GM19351 (cell line): ENCODE measurements at regions not wholly inside any gene's neighbourhood (a gene's known extent, or its start where the extent isn't known, plus 50 kb on each side); places are given as distances from the start of the nearest gene placed in this dataset.
"Not testable (repeated sequence)": the region's sequence is repeated elsewhere in the genome, so short reads cannot be mapped to it uniquely, and the experiment has no call there.

Source experiments
- ATAC-seq: cut with Tn5 transposase; IDR thresholded peaks from one replicate; pipeline ENCODE4 v1.9.1; 2021; ENCODE audit warnings: mild to moderate bottlenecking, moderate library complexity; ENCODE audit not compliant: unreplicated experiment

DNA sequence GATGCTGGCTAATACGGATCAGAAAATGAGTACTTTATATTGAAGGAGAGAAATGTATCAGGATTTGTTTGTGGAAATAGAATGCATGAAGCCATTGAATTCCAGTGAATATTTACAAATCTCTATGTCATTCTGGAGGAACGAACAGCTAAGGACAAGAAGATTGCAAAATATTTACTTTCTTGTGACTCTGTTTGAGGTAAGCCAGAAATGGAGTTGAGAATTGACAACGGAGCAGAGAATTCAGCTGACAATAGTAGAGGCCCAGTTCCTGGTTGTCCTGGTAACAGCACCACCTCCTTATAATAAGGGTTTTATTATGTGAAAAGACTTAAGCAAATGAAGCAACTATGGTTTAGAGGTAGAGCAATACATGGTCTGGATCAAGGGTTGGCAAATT is 349.2 kb downstream of the ADCYAP1 start:
- no peak for ATAC-seq

DNA sequence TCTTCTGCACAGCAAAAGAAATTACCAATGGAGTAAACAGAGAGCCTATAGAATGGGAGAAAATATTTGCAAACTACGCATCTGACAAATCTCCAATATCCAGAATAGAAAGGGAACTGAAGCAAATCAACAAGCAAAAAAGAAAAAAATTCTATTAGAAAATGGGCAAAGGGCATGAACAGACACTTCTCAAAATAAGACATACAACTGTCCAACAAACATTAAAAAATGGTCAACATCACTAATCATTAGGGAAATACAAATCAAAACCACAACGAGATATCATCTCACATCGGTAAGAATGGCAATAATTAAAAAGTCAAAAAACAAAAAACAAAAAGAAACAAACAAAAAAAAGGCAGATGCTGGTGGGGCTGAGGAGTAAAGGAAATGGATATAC is 356.4 kb downstream of the ADCYAP1 start:
- ATAC-seq, result no peak

- ATAC-seq, result no peak
These were observed 362.4 kb downstream of the ADCYAP1 start for GRCh38 chr18:1267021-1267420.

GRCh38 chr18:1270081-1270480 is 365.4 kb downstream of the ADCYAP1 start:
- ATAC-seq, result no peak

DNA sequence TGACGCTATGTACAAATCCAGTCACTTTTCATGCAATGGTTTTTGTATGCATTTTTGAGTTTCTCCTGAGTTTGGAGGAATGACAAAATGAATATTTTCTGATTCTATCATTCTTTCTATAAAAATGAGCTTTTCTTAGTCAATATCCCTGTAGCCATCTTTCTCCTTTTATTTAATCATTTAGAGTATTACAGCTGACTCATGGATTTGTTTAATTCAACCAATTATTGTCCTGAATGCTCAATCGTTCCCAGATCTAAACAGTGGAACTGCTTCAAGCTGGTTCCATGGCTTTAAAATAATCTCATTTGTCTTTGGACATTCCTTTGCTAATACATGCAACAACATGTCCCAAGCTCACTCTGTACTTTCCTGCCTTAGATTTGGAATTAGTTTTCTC is 368.8 kb downstream of the ADCYAP1 start:
- no peak for ATAC-seq

GRCh38 chr18:1292167-1292566 is 387.5 kb downstream of the ADCYAP1 start:
- ATAC-seq, result no peak

DNA sequence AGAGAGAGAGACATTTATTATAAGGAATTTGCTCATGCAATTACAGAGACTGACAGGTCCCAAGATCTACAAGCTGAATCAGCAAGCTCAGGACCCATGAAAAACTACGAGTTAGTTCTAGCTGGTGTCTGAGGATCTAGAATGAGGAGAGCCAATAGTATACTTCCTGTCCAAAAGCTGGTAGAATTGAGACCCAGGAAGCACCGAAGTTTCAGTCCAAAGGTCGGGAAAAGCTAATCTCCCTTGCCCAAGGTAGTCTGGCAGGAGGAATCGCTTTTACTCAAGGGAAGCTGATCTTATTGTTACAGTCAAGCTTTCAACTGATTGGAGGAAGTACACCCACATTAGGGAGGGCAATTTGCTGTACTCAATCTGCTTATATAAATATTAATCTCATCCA is 389.6 kb downstream of the ADCYAP1 start:
- no peak for ATAC-seq

DNA sequence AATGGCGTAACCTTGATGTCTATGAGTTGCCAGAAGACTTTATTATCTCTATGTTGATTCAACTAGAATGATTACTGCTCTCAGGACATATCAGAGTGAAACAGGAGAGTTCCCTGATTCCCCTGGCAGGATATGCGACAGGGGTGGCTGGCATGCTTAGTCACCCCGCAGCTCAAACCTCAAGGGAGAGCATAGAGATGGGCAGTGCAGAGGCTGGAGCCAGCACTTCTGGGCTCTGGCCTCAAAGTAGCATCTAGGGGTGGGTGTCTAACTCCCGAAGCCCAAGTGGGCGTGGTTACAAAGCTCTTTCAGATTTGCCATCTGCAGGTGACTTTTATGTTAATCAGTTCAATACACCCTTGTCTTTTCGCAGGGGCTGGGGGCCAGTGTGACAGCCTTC is 391.6 kb downstream of the ADCYAP1 start:
- no peak for ATAC-seq

DNA sequence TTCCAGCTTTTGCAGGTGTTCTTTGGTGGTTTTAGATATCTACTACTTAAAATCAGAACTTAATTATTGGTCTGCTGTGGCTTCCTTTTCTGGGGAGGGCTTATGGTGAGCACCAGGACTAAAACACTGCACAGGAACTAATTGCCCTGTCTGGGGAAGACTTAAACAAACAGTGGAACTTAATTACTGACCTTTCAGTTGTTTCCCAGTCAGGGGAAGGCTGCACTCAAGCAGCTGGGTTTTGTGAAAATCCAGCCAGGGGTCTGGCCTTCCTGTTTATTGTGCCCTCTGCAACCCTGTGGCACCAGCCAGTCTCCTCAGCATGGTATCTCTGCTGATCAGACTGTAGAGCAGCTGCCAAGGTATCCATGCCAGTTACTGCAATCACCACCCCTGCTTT is 398.2 kb downstream of the ADCYAP1 start:
- ATAC-seq, result no peak

GRCh38 chr18:1304392-1304992 is 399.8 kb downstream of the ADCYAP1 start:
- ATAC-seq, result no peak

DNA sequence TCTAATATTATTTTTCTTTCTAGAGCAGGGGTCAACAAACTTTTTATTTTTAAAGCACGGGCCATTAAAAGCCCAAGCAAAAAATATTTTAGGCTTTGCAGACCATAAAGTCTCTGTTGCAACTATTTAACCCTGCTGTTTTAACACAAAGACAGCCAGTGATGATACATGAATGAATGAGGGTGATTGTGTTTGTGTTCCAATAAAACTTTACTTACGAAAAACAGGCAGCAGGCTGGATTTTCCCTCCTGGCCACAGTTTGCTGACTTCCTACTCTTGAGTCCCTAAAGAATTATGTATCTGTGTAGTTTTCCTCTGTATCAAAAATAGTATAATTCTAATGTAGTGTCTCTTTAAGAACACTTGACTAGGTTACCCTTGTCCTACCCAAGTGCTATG is 402.0 kb downstream of the ADCYAP1 start:
- ATAC-seq, result no peak

- no peak for ATAC-seq
These were observed 404.0 kb downstream of the ADCYAP1 start for GRCh38 chr18:1308686-1309085.

DNA sequence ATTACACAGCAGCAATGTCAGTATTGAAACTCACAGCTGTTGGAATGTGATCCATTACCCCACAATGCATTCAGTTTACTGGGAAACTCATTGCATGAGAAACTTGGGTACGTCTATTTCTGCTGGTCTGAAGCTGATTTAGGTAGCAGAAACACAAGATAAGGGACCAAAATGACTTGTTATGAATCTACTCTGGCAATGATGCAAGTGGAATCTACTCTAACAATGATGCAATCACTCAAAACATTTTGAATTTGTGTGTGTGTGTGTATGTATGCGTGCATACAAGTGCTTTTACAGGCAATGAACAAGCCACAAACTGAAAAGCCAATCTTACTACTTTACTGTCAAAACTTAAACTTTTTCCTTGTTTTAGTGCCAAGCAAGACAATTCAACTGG is 406.7 kb downstream of the ADCYAP1 start:
- no peak for ATAC-seq

DNA sequence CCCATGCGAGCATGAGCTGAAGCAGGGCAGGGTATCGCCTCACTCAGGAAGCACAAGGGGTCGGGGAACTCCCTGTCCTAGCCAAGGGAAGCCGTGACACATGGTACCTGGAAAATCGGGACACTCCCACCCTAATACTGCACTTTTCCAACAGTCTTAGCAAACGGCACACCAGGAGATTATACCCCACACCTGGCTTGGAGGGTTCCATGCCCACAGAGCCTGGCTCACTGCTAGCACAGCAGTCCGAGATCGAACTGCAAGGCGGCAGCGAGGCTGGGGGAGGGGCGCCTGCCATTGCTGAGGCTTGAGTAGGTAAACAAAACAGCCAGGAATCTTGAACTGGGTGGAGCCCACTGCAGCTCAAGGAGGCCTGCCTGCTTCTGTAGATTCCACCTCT is 430.7 kb downstream of the ADCYAP1 start:
- not testable (repeated sequence) for ATAC-seq

DNA sequence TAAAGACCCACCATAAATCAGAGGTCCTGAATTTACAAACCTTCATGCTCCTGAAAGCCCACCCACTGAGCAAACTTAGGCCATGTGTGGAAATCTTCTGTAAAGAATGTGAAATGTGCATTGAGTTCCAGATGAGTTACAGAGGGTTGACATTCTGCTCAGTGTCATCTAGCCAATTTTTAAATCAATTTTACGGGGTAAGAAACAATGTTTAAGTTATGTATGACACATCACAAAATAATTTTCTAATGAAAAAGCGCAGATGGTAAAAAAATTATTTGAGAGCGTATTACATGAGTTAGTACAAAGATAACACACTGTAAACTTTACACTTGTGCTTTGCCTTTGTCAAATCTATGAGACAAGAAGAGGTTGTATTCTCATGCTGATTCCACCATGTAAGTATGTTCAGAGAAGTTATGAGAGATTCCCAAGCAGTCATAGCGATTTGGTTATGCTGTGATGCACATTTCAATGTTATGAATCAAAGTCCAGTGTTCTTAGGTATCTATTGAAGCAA is 446.3 kb downstream of the ADCYAP1 start:
- ATAC-seq, result no peak

- no peak for ATAC-seq
These were observed 448.4 kb downstream of the ADCYAP1 start for GRCh38 chr18:1353025-1353424.

DNA sequence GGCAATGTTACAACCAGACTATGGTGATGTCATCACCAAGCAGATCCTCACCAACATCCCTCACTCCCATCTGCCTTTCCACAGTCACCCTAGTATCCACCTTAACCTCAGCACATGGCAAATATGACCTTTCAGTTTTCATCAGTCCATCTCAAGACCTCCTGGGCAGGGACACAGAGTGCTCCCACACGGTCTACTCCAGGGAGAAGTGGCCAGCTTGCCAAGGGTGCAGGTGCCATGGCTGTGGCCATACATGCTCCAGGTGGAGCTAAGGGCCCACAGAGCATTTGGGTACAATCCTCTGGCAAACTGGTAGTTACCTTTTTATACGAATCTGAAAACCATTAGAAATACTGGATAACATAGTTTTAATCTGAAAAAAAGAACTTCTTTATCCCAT is 453.1 kb downstream of the ADCYAP1 start:
- ATAC-seq, result no peak

DNA sequence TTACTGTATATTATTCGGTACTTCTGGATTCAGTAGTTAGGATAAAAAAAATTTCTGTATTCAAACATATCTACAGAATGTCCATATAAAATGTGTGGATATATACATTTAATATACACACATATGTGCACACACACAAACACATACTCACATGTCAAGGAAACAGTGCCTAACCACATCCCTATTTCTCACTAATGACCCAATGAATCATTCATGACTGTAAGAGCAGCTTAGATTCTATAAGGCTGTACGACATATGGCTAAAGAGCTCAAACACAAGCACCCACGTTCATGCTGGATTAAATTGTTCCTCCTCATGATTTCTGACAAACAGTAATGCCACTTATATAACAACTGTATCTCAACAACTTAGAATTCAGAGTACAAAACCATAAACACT is 457.3 kb downstream of the ADCYAP1 start:
- ATAC-seq, result no peak

DNA sequence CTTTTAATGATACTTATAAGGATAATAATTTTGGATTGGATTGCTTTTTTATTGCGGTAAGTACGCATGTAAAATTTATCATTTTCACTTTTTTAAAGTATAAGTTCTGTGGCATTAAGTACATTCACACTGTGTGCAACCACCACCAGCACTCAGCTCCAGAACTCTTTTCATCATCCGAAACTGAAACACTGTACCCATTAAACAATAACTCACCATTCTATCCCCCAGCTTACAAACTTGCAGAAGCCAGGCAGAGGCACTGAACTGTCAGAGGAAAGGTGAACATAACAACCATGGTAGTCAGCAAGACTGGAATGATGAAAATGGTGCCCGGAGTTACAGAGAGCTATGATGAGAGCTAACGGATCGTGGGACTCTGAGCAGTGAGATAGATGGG is 465.9 kb downstream of the ADCYAP1 start:
- ATAC-seq, result no peak

DNA sequence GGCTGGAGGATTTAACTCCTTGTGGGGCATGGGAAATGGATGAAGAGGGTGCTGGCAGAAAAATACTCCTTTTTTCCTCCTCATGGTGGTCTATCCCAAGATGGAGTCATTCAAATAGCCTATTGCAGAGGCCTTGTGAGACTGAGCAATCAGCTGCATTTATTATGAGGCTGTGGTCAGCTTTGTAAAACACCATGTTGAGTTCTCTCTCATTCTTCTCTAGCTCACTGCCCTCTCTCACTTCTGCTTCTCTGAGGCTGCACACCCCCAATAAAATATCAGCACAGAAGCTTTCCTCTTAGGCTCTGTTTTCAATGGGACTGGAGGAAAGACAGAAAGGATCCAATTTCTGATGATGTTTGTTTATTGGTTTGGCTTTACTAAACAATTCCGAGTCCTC is 467.1 kb downstream of the ADCYAP1 start:
- ATAC-seq, result no peak

- ATAC-seq, result no peak
These were observed 478.8 kb downstream of the ADCYAP1 start for GRCh38 chr18:1383465-1383864.

GRCh38 chr18:1388468-1388867 is 483.8 kb downstream of the ADCYAP1 start:
- ATAC-seq, result not testable (repeated sequence)

DNA sequence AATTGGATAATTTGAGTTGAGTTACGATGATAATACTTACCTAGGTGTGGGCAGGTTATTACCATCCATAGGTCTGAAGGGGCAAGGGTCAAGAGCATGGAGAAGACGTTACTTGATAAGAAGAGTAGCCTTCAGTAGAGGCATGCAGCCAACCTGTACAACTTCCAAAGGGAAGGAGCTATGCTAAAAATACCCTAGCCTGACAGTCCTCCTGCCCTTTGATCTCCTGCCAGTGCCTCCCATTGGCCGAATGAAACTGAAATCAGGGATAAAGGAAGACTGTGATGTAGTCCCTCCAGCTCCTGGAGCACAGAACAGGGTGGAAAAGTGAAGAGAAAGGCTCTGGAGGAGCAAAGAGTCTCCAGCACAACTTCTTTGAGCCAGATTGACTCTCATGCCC is 487.4 kb downstream of the ADCYAP1 start:
- no peak for ATAC-seq
